Endothelial cell (in vitro differentiated cells): ENCODE measurements at regions not wholly inside any gene's neighbourhood (a gene's known extent, or its start where the extent isn't known, plus 50 kb on each side); places are given as distances from the start of the nearest gene placed in this dataset.

Experiments used
- DNase-seq: peaks from one replicate; pipeline ENCODE4 v3.0.0; 2021; ENCODE audit warnings: low spot score
- H3K27ac Mint-ChIP-seq: one replicate; pipeline ENCODE4 v1.8.0; 2021; ENCODE audit warnings: mixed read lengths, inconsistent platforms; ENCODE audit not compliant: unreplicated experiment
- H3K27me3 Mint-ChIP-seq: one replicate; pipeline ENCODE4 v1.8.0; 2021; ENCODE audit warnings: mild to moderate bottlenecking, moderate library complexity, mixed read lengths, inconsistent platforms; ENCODE audit not compliant: unreplicated experiment
- H3K36me3 Mint-ChIP-seq: one replicate; pipeline ENCODE4 v1.8.0; 2021; ENCODE audit warnings: mild to moderate bottlenecking, low read depth, mixed read lengths, inconsistent platforms; ENCODE audit not compliant: unreplicated experiment
- H3K4me1 Mint-ChIP-seq: one replicate; pipeline ENCODE4 v1.8.0; 2021; ENCODE audit warnings: mild to moderate bottlenecking, mixed read lengths, inconsistent platforms; ENCODE audit not compliant: unreplicated experiment
- H3K4me3 Mint-ChIP-seq: one replicate; pipeline ENCODE4 v1.8.0; 2021; ENCODE audit warnings: mild to moderate bottlenecking, mixed read lengths, inconsistent platforms; ENCODE audit not compliant: unreplicated experiment
- H3K9me3 Mint-ChIP-seq: one replicate; pipeline ENCODE4 v1.8.0; 2021; ENCODE audit warnings: mixed read lengths, inconsistent platforms; ENCODE audit not compliant: unreplicated experiment
- TF ChIP-seq, protein P1 (sequence below): fragments of 200-600 bp; sonication (generic); IDR thresholded peaks from one replicate; pipeline ENCODE4 v1.5.0; 2021; ENCODE audit warnings: antibody characterized with exemption; ENCODE audit not compliant: unreplicated experiment

GRCh38 chr2:215542690-215543089 lies 106.8 kb upstream of the FN1 start:
- no peaks in the 10 kb centered on the region for H3K4me1 Mint-ChIP-seq
- H3K27me3 Mint-ChIP-seq: no peaks in the 10 kb centered on the region
- no peak overlapping the region for H3K4me3 Mint-ChIP-seq
- H3K9me3 Mint-ChIP-seq: no peaks in the 10 kb centered on the region
- DNase-seq: no peak
- TF ChIP-seq, protein P1, sequence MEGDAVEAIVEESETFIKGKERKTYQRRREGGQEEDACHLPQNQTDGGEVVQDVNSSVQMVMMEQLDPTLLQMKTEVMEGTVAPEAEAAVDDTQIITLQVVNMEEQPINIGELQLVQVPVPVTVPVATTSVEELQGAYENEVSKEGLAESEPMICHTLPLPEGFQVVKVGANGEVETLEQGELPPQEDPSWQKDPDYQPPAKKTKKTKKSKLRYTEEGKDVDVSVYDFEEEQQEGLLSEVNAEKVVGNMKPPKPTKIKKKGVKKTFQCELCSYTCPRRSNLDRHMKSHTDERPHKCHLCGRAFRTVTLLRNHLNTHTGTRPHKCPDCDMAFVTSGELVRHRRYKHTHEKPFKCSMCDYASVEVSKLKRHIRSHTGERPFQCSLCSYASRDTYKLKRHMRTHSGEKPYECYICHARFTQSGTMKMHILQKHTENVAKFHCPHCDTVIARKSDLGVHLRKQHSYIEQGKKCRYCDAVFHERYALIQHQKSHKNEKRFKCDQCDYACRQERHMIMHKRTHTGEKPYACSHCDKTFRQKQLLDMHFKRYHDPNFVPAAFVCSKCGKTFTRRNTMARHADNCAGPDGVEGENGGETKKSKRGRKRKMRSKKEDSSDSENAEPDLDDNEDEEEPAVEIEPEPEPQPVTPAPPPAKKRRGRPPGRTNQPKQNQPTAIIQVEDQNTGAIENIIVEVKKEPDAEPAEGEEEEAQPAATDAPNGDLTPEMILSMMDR: no peak
- no peaks in the 10 kb centered on the region for H3K36me3 Mint-ChIP-seq
- H3K27ac Mint-ChIP-seq: no peak overlapping the region

DNA sequence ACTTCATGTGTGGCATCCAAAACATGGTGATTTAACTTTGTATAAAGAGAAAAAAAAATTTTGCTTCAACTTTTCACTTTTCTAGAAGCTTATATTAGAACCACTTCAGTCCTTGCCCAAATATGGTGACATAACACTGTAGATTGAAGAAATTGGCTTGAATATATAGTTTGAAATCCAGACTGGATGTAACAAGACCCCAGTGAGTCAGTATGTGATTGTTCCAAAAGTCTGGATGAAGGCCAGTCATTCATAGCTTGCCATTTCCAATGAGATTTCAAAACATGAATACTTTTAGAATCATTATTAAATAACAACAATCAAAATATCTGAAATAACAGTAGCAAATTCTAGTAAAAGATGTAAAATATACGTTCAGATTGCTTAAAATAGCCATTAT lies 104.8 kb upstream of the FN1 start:
- TF ChIP-seq, protein P1: no peak
- H3K4me3 Mint-ChIP-seq: no peak overlapping the region
- DNase-seq: no peak

DNA sequence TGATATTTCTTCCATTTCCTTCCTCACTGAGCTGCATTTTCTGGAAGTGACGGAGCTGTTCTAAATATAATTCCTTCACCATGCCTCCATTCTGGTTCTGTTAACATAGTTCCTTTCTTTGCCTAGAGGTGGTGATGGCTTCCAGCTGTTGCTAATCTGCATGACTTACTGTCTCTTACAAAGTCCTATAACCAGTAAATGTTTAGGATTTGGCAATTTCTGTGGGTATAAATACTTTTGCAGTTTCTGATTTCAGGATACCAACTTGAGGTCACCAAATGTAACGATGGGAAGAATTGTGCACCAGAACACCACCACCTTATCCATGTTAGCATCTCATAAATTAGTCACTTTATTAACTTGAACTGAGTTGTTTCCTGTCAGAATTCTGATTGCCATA lies 101.7 kb upstream of the FN1 start:
- TF ChIP-seq, protein P1: no peak
- DNase-seq: no peak
- Mint-ChIP-seq H3K4me3 (no peak overlapping the region), H3K9me3 (no peaks in the 10 kb centered on the region), H3K27ac (no peak overlapping the region), H3K36me3 (no peaks in the 10 kb centered on the region), H3K27me3 (no peaks in the 10 kb centered on the region), H3K4me1 (no peaks in the 10 kb centered on the region)

More for the DNA sequence above, 104.8 kb upstream of the FN1 start:
- Mint-ChIP-seq H3K9me3 (no peaks in the 10 kb centered on the region), H3K36me3 (no peaks in the 10 kb centered on the region), H3K27ac (no peak overlapping the region), H3K4me1 (no peaks in the 10 kb centered on the region), H3K27me3 (no peaks in the 10 kb centered on the region)

- H3K27ac Mint-ChIP-seq: no peak overlapping the region
- no peaks in the 10 kb centered on the region for H3K9me3 Mint-ChIP-seq
- H3K4me1 Mint-ChIP-seq: no peaks in the 10 kb centered on the region
- DNase-seq: no peak
- no peaks in the 10 kb centered on the region for H3K27me3 Mint-ChIP-seq
- H3K4me3 Mint-ChIP-seq: no peak overlapping the region
- TF ChIP-seq, protein P1: no peak
- no peaks in the 10 kb centered on the region for H3K36me3 Mint-ChIP-seq
These were observed 100.6 kb upstream of the FN1 start for GRCh38 chr2:215536510-215536909.

- no peaks in the 10 kb centered on the region for H3K36me3 Mint-ChIP-seq
- TF ChIP-seq, protein P1: no peak
- H3K27me3 Mint-ChIP-seq: no peaks in the 10 kb centered on the region
- no peaks in the 10 kb centered on the region for H3K4me1 Mint-ChIP-seq
- DNase-seq: no peak
- H3K27ac Mint-ChIP-seq: no peak overlapping the region
- no peaks in the 10 kb centered on the region for H3K9me3 Mint-ChIP-seq
- H3K4me3 Mint-ChIP-seq: no peak overlapping the region
These were observed 99.9 kb upstream of the FN1 start for GRCh38 chr2:215535741-215536140.
